Sciatic nerve (tissue), 2 donors: ENCODE measurements at regions not wholly inside any gene's neighbourhood (a gene's known extent, or its start where the extent isn't known, plus 50 kb on each side); places are given as distances from the start of the nearest gene placed in this dataset.

Experiments
- ATAC-seq: fragments of 200-7000 bp; cut with Tn5 transposase; one replicate; pipeline ENCODE4 v1.9.1; 2020; ENCODE audit warnings: mild to moderate bottlenecking, moderate library complexity
- DNase-seq: peaks from one replicate; pipeline ENCODE4 v3.0.0-alpha.2; 2020; ENCODE audit warnings: low spot score
- intact Hi-C: fragments of 100-400 bp; cut with DNase I; formaldehyde crosslinking; loops from one replicate; pipeline ENCODE4 v1.14.2; 2022
- donor health status: DM: no; HTN: no; CAD: no.
- donor health status: DM: no; HTN: no; CAD: no.

DNA sequence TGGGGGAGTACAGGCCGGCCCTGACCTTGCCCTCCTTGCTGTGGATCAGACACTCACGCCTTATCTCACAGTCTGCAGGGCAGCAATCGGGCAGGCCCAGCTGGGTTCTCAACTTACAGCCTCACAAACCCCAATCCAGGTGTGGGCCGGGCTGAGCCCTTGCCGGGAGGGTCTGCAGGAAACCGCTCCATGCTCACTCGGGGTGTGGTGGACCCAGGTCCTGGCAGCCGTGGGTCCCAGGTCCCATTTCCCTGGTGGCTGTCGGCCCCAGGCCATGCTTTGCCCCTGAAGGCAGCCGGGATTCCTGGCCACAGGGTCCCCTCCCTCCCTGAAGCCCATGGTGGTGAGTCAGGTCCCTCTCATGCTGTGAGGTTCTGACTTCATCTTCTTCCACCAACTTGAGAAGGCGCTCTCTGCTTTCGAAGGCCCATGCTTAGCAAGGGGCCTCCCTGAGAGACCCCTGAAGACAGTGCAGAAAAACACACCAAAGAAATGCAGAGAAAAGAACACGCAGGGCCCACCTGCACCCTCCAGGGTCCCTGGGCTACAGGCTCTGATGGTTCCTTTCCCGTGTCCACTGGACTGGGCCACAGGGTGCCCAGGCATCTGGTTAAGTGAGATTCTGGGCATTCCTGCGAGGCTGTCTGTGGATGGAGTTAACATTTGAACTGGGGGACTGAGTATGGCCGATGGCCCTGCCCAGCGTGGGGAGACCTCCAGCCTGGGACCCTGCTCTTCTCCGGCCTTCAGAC is 588.2 kb downstream of the BRD1 start:
- DNase-seq, result peak; percentile 49
- intact Hi-C loops, result no loop called here
- no peak for ATAC-seq

DNA sequence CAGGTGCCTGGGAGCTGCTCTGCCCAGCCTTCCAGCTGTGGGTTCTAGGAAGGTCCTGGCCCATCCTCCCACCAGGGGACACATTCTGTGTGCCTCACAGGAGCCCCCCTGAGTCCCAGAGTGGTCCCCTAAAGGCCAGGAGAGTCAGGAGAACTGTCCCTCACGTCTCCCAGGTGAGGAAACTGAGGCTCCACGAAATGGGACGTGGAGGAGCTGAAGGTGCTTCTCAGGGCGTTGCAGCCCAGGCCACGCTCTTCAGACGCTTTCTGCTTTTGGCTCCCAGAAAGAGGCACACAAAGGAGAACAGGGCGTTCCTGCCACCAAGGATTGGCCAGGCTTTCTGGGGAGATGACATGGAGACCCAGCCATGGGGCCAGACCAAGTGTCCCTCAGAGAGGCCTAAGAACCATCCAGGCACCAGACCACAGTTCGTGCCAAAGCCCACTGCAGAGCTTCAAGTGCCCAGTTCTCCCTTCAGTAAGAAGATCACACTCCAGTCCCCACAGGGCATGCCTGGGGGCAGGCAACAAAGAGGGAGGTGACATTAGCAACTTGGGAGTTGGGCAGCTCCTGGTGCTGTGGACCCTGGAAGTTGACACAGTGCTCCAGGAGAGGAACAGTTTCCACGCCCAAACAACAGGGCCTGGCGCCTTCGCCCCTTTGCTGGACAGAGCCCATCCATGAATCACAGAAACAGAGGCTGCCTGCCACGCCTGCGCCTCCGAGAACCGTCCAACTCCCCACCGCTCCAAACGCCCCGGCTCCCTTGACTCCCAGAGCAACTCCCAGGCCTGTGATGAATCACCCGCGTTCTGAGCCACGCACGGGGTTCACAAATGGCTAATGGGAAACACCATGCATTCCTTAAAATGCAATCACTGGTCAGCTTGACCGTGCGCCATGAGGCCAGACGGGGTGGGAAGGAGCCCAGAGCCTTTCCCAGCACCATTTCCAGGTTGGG is 589.2 kb downstream of the BRD1 start:
- ATAC-seq, result no peak
- intact Hi-C loops, result no loop called here
- DNase-seq, result peak; percentile 32

DNA sequence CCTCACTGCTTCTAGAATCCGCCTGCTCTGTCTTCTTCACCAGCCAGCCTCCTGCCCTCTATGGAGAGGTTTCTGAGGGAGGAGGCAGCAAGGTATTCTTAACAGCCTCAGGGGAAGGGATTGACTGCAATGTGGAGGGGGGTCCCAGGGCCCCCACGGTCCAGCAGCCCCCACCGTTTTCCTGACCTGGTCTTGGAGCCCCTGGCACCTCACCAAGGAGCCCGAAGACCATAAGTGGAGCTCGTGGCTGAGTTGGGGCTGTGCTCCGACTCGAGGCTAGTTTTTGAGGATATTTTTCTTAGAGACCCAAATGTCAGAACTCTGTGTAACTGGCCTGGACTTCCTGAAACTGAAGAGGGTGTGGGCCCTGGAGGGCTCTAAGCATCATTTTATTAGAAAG is 590.0 kb downstream of the BRD1 start:
- DNase-seq (no peak), ATAC-seq (no peak)
- intact Hi-C loops, result no loop called here

DNA sequence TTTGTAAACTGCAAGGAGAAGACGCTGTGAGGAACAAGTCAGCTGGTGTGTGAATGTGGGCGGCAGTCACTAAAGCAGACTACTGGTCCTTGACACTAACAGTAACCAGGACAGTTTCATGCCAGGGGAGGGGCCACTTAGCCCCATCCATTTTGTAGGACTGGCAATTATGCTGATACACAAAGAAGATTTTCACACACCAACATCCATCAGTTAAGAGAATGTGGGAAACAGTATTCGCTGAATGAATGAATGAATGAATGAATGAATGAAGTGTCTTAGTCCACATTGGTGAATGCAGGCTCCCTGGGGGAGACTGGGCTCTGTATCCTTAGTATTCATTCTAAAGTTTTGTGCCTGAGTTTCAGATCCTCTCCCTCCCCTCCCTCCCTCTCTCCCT is 590.4 kb downstream of the BRD1 start:
- DNase-seq (no peak), ATAC-seq (no peak)
- intact Hi-C loops, result no loop called here

DNA sequence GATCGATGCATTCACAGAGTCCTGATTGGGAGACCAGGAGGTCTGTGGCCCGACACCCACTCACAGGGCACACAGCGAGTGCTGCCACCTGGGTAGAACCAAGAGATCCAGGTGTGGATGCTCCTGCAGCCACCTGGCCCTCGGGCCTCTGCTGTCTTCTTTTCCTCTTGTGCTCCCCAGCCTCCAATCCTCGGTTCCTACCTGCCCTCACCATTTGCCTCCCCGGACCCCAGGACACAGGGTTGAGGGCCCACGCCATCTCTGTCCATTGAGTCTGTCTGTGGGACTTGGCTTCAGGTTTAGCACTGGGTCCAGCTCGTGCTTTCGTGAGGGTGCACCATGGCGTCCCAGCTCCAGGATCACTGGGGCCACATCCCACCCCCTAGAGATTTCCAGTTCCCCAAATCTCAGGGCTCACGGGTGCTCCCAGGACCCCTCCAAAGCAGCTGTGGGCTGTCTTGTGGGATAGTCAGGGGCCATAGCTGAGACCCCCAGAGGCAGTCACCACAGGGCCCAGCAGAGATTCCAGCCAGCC is 591.1 kb downstream of the BRD1 start:
- DNase-seq, result no peak
- ATAC-seq, result no peak
- intact Hi-C loops, result no loop called here

DNA sequence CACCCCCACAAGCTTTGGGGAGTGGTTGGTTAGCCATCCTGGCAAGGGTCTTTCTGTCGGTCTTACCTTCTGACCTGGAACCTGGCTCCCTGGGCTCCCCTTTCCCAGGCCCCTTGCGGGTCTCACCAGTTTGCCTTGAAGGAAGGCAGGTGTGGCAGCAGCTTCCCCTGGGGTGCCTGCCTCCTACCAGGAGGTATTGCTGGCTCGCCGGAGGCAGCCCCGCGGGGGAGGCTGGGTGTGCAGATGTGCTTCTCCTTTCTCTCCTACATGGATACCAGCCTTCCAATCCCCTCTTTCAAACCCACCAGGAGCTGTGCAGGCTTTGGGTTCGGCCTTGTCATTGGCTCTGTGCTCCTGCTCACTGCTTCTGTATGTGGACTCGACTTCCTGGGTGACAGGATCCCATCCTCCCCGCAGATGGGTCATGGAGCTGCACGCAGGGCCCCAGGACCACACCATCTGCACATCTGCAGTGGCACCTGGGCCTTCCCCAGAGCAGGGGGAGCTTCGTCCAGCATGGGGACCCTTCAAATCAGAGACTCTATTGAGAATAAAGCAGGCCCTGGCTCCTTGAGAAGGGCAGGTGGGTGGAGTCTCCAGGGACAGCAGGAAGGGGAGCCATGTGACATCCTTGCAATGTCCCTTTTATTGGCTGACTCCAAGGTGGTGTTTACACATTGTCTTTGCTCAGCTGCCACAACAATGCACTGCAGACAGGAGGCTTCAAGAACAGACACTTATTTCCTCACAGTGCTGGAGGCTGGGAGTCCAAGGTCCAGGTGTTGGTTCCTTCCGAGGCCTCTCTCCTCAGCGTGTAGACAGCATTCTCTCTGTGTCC is 592.0 kb downstream of the BRD1 start:
- DNase-seq, result no peak
- intact Hi-C loops, result no loop called here
- ATAC-seq, result no peak

DNA sequence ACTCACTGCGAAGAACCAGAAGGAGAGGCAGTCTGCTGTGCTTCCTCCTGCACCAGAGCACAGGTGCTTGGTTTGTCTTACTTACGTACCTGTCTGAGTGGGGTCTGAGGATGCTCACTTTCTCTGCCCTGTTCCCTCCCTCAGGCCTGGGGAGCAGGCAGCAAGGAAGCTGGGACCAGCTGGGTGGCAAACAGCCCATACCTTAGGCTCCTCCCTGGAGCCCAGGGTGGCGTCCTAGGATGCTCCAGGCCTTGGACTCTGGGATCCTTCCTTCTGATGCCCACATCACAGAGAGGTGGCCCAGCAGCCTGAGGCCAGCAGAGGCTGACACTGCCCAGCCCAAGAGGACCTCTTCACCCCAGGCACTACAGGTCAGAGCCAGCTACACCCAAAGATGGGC is 593.2 kb downstream of the BRD1 start:
- intact Hi-C loops, result no loop called here
- DNase-seq, result no peak
- ATAC-seq, result no peak

DNA sequence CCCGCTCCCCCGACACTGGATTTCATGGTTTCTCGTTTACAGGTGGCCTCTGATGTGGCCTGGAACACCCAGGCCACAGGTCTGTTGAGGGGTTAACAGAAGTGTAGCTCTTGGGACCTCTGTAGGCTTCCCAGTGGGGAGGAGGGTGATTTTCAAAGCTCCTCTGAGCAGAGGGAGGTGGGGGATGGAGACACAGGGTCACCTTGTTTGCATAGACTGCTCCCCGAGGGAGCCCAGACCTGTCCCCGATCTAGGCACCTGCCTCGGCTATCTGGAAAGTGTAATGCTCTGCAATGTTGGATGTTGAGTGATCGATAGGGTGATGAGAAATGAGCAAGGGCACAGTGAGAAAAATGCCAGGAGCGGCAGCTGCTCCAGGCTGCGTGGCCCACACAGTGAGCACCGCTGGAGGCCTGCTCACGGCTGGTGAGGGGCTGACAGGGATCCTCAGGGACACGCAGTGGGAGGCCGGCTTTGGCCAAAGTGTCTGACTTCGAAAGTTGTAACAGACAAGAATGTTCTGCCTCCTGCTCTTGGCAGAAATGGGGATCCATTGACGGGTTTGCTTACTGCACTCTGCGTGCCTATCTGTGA is 594.1 kb downstream of the BRD1 start:
- ATAC-seq (no peak), DNase-seq (no peak)
- intact Hi-C loops, result no loop called here

DNA sequence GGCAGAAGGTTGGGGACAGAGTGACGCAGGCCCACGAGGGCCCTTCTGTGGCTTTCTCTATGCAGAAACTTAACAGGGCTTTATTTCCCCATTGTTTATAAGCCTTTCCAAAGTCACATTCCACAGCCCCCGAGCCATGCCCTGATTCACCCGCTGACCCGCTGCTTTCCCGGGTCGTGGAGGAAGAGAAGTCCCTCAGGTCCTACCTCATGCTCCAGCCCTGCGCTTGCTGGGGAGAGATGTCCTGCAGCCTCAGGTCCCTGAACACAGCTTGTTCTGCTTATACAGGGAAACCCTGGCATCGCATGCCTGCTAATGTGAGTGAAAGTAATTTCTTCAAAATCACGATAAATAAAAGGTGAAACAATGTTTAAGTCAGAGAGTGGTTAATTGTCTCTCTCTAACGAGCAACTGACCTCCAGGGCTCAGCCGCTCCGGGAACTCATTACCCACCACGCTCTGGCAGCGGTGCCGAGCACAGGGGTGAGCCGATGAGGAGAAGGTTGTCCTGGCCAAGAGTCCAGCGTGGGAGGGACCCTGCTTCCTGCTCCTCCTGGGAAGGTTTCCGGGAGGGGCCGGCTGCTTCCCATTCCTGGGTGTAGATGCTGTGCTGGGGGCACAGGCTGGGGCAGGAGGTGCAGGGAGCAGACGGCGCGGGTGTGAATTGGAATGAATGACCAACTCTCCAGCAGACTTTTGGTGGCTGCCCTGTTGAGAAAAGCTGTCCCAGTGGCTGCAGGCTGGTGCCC is 595.2 kb downstream of the BRD1 start:
- DNase-seq (no peak), ATAC-seq (no peak)
- intact Hi-C loops, result no loop called here

DNA sequence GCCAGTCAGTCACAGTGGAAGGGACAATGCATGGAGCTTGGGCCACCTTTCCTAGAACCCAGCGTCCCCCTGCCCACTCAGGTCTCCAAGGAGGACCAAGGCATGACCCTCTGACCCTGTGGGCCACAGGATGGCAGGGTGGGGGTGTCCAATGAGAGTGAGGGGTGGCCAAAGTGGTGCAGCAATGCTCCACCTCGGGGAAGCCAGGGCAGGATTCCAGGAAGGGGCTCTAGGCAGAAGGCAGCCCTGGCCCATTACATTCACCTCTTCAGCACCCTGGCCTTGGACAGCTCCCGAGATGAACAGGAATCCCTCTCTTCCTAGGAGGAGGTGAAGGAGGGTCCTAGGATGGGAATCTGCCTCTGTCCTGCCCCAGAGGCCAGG is 597.5 kb downstream of the BRD1 start:
- intact Hi-C loops, result no loop called here

DNA sequence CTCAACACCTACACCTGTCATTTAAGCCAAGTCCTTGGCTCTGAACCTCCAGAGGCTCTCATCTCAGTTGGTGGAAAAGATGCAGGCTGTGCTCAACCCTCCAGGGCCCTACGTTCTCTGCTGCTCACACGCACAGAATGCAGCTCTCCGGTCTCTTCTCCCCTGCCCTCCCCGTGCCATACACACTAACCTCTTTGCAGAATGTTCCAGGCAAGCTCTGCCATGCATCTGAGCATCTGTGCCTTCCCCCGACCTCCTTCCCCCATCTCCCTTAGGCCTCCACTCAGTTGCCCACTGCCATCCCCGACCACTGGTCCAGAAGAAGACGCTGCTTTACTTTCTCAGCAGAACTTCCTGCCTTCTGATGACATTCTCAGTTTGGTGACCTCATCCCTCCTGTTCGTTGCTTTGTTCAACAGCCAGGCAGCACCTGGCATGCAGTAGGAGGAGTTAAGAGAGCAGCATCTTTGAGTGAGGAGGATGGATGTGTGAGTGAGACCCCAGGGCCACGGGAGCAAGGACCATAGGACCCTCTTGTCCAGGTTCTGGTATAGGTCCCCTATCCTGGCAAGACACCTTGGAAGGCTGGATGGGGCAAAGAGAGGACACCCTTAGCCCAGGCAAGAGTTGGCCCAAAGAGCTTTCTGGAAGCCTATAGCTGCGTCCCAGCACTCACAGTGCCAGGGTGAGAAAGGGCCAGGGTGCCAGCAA is 598.0 kb downstream of the BRD1 start:
- intact Hi-C loops, result no loop called here
- DNase-seq, result no peak
- ATAC-seq, result no peak

More for the DNA sequence above, 597.5 kb downstream of the BRD1 start:
- peak; percentile 39 for DNase-seq
- ATAC-seq, result no peak

DNA sequence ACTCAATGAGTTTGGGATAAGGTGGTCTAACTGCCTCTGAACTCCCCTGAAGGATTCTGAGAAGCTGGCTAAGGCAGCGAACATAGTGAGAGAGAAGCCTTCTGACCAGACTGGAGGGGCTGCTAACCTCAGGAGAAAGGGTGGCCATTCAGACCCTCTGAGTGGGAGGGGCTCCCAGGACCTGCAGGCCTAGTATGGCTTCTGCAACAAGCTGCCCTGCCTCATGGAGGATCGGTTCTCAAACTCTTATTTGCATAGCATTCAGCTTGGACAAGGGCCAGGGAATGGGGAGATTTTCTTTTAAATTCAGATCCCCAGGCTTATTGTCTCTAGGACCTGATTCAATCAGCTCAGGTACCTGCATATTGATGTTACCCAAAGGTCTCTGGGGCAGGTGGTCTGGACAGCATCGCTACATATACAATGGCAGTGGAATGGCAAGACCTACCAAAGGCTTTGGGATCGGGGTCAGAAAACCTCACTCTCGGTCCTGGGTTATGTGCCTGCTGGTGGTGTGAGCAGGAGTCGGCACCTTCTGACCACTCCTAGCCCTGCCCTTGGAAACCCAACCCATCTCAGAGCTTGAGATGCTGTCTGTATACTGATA is 599.1 kb downstream of the BRD1 start:
- intact Hi-C loops, result no loop called here
- ATAC-seq (no peak), DNase-seq (peak; percentile 33)

DNA sequence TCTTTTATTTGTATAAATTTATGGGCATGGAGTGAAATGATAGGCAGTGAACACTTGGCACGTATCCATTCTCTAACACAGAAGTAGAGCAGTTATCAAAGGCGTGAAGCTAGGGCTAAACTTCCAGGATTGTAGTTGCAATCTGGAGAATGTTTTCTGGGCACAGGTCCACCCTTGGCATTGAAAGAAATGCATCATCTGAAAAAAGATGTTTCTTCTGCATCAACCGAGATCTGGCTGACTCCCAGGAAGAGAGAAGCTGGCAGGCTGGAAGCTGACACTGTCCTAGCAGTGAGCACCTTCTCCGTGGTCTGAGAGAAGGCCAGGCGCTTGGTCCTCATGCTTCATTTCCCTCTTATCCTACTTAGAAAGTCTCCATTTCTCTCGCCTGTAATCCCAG is 600.0 kb downstream of the BRD1 start:
- DNase-seq (no peak), ATAC-seq (no peak)
- intact Hi-C loops, result no loop called here

DNA sequence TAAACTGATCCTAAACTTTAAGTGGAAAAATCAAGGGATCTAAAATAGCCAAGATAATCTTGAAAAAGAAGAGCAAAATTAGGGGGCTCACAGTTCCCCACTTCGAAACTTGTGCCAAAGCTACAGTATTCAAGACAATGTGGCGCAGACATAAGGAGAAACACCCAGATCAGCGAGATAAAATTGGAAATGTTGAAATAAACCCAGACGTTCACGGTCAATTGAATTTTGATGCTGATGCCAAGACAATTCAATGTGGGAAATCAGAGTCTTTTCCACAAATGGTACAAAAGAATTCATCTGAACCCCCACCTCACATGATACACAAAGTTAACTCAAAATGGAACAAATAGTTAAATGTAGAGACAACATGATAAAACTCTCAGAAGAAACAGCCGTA is 601.6 kb downstream of the BRD1 start:
- intact Hi-C loops, result no loop called here
- no peak for ATAC-seq
- no peak for DNase-seq

DNA sequence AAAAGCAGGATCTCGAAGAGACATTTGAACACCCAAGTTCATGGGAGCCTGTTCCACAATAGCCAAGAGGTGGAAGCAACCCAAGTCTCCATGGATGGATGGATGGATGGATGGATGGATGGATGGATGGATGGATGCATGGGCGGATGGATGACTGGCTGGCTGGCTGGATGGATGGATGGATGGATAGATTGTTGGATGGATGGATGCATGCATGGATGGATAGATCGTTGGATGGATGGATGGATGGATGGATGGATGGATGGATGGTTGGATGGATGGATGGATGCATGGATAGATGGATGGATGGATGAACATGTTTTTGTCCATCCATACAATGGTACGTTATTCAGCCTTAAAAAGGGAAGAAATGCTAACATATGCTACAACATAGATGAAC is 603.4 kb downstream of the BRD1 start:
- intact Hi-C loops, result no loop called here
- DNase-seq (no peak), ATAC-seq (no peak)

DNA sequence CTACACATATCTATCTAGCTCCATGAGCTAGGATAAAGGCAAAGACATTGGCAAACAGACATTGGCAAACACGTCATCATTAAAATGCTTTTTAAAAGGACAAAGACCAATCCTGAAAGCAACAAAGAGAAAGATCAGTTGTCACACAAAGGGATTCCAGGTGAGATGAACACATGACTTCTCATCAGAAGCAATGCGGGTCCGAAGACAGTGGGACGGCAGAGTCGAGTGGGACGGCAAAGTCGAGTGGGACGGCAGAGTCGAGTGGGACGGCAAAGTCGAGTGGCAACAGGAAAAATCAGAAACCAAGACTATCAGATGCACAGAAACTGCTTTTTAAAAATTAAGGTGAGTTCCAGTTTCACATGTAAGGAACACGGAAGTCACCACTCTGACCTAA is 609.5 kb downstream of the BRD1 start:
- DNase-seq, result peak; percentile 25
- no peak for ATAC-seq
- intact Hi-C loops, result no loop called here

DNA sequence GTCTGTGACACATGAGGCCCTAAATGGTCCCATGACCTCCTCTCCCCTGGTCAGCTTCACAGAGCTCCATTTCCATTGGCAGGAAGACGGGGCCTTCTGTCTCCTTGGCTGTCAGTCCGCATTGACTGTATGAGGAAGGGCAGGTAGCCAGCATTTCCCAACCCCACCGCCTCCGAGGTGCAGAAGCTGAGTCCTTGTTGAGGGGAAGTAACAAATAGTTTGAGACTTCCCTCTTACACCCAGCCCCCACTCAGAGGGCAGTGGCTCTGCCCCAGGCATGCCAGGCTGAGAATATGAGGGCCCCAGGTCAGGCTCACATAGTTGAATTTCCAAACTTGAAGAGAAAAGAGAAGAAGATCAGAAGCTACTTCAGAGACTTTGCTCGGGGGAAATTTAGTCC is 611.1 kb downstream of the BRD1 start:
- intact Hi-C loops, result no loop called here
- DNase-seq, result peak; percentile 51
- no peak for ATAC-seq
